Panc1 (cell line): ENCODE measurements at regions not wholly inside any gene's neighbourhood (a gene's known extent, or its start where the extent isn't known, plus 50 kb on each side); places are given as distances from the start of the nearest gene placed in this dataset.

Experiments used
- ATAC-seq: fragments of 200-7000 bp; cut with Tn5 transposase; 2 replicates; pipeline ENCODE4 v1.9.1; 2020; ENCODE audit warnings: mild to moderate bottlenecking, moderate library complexity
- BruUV-seq: library from RNA; stranded (reverse); fragments of 400-500 nt; replicated peaks from 2 replicates; lab custom pipeline; 2021; lab: Mats Ljungman, UMichigan
- CTCF ChIA-PET: fragments of 300-600 bp; sonication (Branson Sonifier 250); formaldehyde crosslinking; loops from one replicate; lab custom pipeline; 2022; ENCODE audit warnings: antibody characterized with exemption; lab: Charles Lee
- POLR2A ChIA-PET: fragments of 300-600 bp; sonication (Branson Sonifier 250); formaldehyde crosslinking; loops from one replicate; lab custom pipeline; 2022; ENCODE audit warnings: antibody characterized with exemption; lab: Charles Lee
- DNase-seq: peaks from one replicate; pipeline ENCODE4 v3.0.0-alpha.2; 2010; ENCODE audit warnings: low read depth, low spot score
- H3K27ac ChIP-seq: 2 replicates; pipeline ENCODE4 v1.5.1; 2011; ENCODE audit warnings: mild to moderate bottlenecking, low read length, inconsistent platforms
- H3K27me3 ChIP-seq: fragments of 200-500 bp; sonication (Bioruptor generic); 2 replicates; pipeline ENCODE4 v1.6.0; 2014; ENCODE audit warnings: low read length, inconsistent platforms; ENCODE audit not compliant: control insufficient read depth, insufficient read depth
- H3K36me3 ChIP-seq: fragments of 200-500 bp; sonication (Bioruptor generic); 2 replicates; pipeline ENCODE4 v1.5.1; 2014; ENCODE audit warnings: inconsistent platforms, mild to moderate bottlenecking, low read length, moderate library complexity; ENCODE audit not compliant: control insufficient read depth, insufficient read depth
- H3K4me1 ChIP-seq: 2 replicates; pipeline ENCODE4 v1.5.1; 2011; ENCODE audit warnings: inconsistent platforms, mild to moderate bottlenecking, low read length, moderate library complexity; ENCODE audit not compliant: control insufficient read depth, insufficient read depth
- H3K4me3 ChIP-seq, 2 experiments: 2 replicates each; pipeline ENCODE4 v1.5.1; 2011 to 2012; ENCODE audit warnings: low read depth in 2 of 2, low read length in 2 of 2, mild to moderate bottlenecking in 2 of 2, inconsistent platforms in 1 of 2, moderate library complexity in 1 of 2
- H3K9me3 ChIP-seq: fragments of 200-500 bp; sonication (Bioruptor generic); 2 replicates; pipeline ENCODE4 v1.5.1; 2014; ENCODE audit warnings: low read depth, mild to moderate bottlenecking, inconsistent platforms, low read length, moderate library complexity; ENCODE audit not compliant: control insufficient read depth, insufficient read depth
- POLR2AphosphoS5 ChIP-seq: IDR thresholded peaks from 2 replicates; pipeline ENCODE4 v1.6.1; 2012; ENCODE audit warnings: mild to moderate bottlenecking, low read depth, low read length, moderate library complexity
- REST ChIP-seq, 2 experiments: IDR thresholded peaks; 2 replicates each; pipeline ENCODE4 v1.6.1; 2011 to 2012; ENCODE audit warnings: low read depth in 2 of 2, control low read depth in 1 of 2, low read length in 1 of 2, mild to moderate bottlenecking in 1 of 2, moderate library complexity in 1 of 2; ENCODE audit not compliant: insufficient read depth in 1 of 2
- SIN3A ChIP-seq: IDR thresholded peaks from 2 replicates; pipeline ENCODE4 v1.6.1; 2012; ENCODE audit warnings: low read depth, mild to moderate bottlenecking, low read length, moderate library complexity, borderline replicate concordance; ENCODE audit not compliant: insufficient read depth
- TCF7L2 ChIP-seq: IDR thresholded peaks from 2 replicates; pipeline ENCODE4 v1.6.1; 2011; ENCODE audit warnings: mild to moderate bottlenecking, low read depth, low read length, inconsistent platforms
- in situ Hi-C: cut with HindIII; loops from 2 replicates; pipeline ENCODE4 v1.10.0; 2016; ENCODE audit warnings: low sequenced_read_pairs, low pct_unique_long_range_greater_than_20kb
- intact Hi-C: fragments of 100-400 bp; cut with micrococcal nuclease; formaldehyde crosslinking; loops from one replicate; pipeline ENCODE4 v1.10.0; 2022; ENCODE audit not compliant: unreplicated experiment
- TF ChIP-seq, protein P1 (sequence below): fragments of 450-650 bp; IDR thresholded peaks from 2 replicates; pipeline ENCODE4 v1.5.1; 2017; ENCODE audit warnings: mild to moderate bottlenecking

GRCh38 chr14:100448376-100448775 is 125.2 kb downstream of the SLC25A47 start:
- no peak overlapping the region for H3K4me3 ChIP-seq
- H3K27ac ChIP-seq = peak overlapping the region; percentile 54; the same call in 1 of the 2 replicates

DNA sequence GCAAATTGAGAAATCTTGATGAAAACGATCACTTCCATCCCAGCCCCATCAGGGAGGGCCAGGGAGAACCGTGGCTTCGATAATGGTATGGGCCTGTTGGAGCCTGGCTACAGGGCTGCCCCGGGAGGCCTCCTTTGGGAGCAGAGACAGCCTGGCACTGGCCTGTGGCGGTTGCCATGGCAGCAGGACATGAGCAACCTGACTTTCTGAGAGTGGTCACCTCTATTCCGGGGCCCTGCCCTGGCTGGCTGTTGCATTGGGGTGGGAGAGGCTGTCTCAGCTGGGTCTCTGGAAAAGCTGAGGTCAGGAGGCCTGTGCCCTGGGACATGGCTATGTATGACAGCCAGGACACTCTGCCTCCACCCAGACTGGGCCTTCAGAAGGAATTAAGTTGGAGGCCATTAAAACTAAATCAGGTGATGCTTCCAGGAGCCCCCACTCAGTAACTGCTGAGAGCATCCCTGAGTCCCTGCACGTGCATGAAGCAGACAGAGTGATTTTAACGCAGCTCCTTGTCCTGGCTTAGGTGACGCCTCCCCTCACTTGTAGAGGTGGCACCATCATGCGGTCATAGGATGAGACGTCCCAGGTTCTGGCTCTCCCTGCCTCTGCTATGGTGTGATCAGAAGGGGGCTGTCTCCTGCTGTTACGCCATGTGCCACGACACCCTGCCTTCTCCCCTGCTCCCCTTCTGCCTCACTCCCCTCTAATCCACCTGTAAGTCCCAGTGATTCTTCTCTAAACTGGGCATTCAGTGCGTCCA is 126.3 kb downstream of the SLC25A47 start:
- H3K27me3 ChIP-seq = no peaks in the 10 kb centered on the region
- peaks cover 8% of the 10 kb centered on the region for H3K4me1 ChIP-seq
- H3K9me3 ChIP-seq = no peaks in the 10 kb centered on the region
- in situ Hi-C loops (no loop called here), intact Hi-C loops (loop anchor here (10.0 kb wide), 1 partner anchor 75 kb away; no protein-coding TSS in a partner anchor)
- CTCF ChIA-PET = no interaction called here
- no peaks in the 10 kb centered on the region for H3K36me3 ChIP-seq
- H3K27ac ChIP-seq = no peak overlapping the region
- H3K4me3 ChIP-seq = no peak overlapping the region
- POLR2A ChIA-PET = no interaction called here
- no TSS peak for BruUV-seq
- ATAC-seq (peak; percentile 50; the same call in 1 of the 2 replicates), DNase-seq (no peak)
- no peak for TF ChIP-seq REST (IDR thresholded peaks at IDR 0.05; ENCODE audit: insufficient read depth in 1 of 2, low read depth in 2 of 2, low read length in 1 of 2)
- TF ChIP-seq, protein P1, sequence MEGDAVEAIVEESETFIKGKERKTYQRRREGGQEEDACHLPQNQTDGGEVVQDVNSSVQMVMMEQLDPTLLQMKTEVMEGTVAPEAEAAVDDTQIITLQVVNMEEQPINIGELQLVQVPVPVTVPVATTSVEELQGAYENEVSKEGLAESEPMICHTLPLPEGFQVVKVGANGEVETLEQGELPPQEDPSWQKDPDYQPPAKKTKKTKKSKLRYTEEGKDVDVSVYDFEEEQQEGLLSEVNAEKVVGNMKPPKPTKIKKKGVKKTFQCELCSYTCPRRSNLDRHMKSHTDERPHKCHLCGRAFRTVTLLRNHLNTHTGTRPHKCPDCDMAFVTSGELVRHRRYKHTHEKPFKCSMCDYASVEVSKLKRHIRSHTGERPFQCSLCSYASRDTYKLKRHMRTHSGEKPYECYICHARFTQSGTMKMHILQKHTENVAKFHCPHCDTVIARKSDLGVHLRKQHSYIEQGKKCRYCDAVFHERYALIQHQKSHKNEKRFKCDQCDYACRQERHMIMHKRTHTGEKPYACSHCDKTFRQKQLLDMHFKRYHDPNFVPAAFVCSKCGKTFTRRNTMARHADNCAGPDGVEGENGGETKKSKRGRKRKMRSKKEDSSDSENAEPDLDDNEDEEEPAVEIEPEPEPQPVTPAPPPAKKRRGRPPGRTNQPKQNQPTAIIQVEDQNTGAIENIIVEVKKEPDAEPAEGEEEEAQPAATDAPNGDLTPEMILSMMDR = no peak
- no peak for TF ChIP-seq POLR2AphosphoS5
- no peak for TF ChIP-seq SIN3A
- no peak for TF ChIP-seq TCF7L2

More at GRCh38 chr14:100448376-100448775, 125.2 kb downstream of the SLC25A47 start:
- Histone ChIP-seq H3K27me3 (no peaks in the 10 kb centered on the region), H3K4me1 (peaks cover 15% of the 10 kb centered on the region), H3K9me3 (no peaks in the 10 kb centered on the region), H3K36me3 (no peaks in the 10 kb centered on the region)
- POLR2A ChIA-PET = no interaction called here
- in situ Hi-C loops = no loop called here
- BruUV-seq = no TSS peak
- no peak for ATAC-seq
- intact Hi-C loops = loop anchor here (10.0 kb wide), 1 partner anchor 76 kb away; no protein-coding TSS in a partner anchor
- CTCF ChIA-PET = no interaction called here
- TF ChIP-seq TCF7L2 = no peak
- no peak for TF ChIP-seq REST (IDR thresholded peaks at IDR 0.05; ENCODE audit: insufficient read depth in 1 of 2, low read depth in 2 of 2, low read length in 1 of 2)
- TF ChIP-seq, protein P1 = no peak
- TF ChIP-seq SIN3A = no peak
- no peak for TF ChIP-seq POLR2AphosphoS5
- DNase-seq = no peak
